Suppressor macrophage treated with lipopolysaccharide for 1 hour (primary cell): ENCODE measurements at regions not wholly inside any gene's neighbourhood (a gene's known extent, or its start where the extent isn't known, plus 50 kb on each side); places are given as distances from the start of the nearest gene placed in this dataset.

ENCODE experiments used
- DNase-seq, 3 donors: peaks; one replicate each; pipeline ENCODE4 v3.0.0-alpha.2; 2020 to 2022

DNA sequence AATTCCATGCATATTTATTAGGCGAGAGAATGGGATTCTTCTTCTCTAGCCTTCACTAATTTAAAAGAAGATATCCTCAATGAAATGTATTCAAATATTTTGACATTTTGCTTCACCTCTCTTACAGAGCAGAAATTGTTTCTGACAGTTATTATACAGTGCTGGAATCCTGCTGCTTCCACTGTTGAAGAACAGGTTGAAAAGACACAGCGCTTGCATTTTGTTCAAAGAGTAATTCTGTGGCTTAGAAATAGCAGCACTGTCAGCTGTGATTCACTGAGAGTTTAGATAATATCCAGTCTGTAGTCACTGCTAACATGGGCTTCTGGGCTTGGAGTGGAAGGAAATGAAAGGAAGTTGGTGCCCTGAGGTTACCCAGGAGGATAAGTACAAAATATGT lies 117.1 kb upstream of the FBXL4 start:
- DNase-seq, result no peak

DNA sequence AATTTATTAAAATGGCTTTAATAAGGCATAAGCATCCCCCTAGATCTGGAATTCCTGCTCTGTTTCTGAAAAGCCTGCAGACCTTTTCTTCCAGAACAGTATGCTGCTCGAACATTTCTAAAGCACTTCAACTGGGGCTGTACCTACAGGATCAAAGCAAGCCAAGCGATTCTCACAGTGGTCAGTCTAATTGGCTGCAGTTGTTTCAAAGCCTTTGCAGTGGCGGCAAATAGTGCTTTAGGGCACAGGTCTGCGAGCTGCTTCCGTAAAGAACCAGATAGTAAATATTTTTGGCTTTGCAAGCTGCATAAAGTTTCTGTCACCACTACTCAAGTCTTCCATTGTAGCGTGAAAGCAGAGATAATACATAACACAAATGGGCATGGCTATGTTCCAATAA lies 88.9 kb upstream of the FBXL4 start:
- DNase-seq, result no peak

DNA sequence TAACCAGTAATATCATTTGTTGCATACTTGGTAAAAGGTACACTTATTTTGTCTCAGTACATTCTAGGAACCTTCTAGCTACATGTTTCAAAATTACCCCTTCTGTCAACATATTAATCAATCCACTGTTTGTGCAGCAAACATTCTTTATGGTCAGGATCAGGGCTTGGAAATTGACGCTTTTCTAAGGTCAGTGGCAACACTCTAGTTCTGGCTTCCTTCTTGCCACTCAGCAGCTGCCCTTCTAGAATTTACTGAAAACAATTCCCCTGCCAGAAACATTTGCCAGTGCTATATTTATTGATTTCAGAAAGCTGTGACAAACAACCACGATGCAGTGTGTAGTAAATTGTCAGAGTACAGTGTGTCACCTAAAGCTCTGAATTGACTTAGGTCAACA lies 84.7 kb upstream of the FBXL4 start:
- no peak for DNase-seq

DNA sequence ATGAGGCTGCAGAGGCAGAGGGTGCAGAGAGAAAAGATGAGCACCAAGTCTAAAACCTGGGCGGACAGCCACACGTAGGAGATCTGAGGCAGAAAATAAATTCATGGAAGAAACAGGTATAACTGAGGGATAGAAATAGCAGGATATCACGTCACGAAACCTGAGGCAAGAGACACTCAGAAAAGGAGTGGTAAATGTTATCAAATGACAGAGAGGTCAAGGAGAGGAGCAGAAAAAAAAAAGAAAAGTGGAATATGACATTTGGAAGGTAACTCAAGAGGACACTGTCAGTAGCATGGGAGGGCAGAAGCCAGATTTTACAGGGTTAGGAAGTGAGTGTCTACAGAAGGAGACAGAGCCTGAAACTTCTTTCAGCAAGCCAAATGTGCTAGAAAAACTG lies 84.2 kb upstream of the FBXL4 start:
- no peak for DNase-seq

DNA sequence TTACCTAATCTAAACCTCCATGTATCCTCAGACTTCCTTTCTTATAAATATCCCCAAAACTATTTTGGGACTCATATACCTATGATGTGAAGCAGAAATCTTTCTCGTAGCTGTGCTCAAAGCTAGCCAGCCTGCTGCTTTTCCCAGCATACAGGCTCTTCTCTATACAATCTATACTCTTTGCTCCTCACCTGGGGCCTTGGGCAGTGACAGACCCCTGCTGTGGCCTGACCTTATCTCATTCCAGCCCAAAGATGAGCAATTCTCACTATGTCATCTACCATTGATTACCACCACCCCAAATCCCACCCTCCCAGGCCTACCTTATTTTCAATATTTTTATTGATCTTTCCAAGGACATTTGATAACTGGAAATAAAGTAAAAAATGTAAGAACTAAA lies 83.2 kb upstream of the FBXL4 start:
- no peak for DNase-seq

DNA sequence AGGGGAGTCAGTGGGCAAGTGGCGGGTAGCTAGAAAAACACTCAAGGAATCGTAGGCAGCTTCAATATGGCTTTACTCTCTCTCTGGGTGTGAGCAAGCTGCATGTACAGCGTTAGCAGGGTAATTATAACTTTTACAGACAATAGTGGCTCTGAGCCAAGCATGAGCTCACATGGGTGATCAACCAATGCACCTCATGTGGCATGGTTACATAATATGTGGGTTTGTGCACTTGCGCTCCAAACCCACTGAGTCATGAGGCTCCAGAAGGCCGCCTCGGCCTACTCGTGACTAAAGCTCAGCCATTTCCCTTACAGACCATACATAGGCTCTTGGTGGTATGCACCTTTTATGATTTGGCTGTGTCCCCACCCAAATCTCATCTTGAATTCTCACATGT lies 78.4 kb upstream of the FBXL4 start:
- no peak for DNase-seq

DNA sequence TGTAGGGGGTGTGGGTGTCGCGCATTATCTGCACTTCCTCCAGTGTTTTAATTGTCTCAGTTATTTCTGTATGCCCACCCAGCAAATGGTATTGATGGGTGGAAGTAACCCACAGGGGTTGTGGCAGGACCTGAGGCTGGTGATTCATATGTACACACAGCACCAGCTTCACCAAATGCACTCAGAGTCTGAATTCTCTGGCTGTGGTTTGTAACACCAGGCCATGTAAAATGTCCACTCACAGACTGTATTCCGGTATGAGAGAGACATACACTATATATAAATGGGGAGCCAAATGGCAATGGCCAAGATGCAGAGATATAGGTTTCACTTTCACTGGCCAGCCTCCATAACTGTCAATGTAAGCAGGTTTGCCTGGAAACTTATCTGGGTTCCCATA lies 76.3 kb upstream of the FBXL4 start:
- no peak for DNase-seq

DNA sequence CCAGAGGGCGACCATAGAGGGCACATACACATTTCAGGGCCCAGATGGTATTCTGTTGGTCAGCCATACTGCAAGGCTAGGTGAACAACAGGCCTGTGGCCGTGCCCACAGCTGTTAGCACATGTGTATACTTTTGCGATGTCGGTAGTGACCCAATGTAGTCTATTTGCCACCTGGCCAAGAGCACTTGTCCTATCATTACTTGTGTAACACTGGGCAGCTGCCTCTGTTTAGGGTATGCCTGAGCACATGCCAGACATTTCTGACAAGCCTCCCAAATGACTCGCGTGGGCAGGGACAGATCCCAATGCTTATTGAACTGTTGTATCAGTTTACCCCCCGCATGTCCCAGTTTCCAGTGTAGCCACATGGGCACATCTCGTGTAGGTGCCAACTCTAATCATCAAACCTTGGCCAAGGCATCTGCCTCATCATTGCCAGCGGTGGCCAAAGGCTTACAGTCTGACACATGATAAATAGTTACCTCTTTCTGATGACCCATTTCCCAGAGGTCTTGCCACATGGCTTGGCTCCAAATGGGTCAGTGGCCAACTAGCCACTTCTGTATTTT lies 74.4 kb upstream of the FBXL4 start:
- no peak for DNase-seq

DNA sequence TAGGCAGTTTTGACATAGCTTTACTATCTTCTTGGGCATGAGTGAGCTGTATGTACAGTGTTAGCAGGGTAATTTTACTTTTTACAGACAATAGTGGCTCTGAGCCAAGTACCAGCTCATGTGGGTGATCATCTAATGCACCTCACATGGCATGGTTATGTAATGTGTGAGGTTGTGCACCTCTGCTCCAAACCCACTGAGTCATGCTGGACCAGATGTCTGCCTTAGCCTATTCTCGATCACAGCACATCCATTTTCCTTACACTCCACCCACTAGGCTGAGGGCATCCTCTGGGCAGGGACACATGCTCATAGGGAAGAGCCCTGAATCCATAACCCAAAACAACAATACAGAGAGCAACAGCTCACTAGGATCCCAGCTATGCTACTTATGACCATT lies 71.6 kb upstream of the FBXL4 start:
- DNase-seq, result no peak

DNA sequence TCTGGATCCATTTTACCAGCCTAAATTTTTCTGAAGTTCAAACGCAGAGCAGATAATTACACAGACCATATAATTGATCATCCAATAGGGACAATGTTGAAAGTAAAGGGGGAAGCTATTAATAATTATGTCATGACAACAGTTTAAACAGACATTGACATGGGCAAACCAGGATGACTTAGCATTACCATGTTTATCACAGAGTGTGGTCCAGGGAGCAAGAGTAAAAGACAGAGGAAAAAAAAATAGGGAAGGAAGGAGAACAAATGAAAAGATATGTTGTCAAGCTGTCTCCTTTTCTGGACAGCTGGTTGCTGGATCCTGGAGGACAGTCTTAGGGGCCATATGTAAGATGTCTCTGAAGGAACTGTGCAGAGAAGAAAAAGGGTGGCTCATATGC lies 69.4 kb upstream of the FBXL4 start:
- DNase-seq, result no peak

DNA sequence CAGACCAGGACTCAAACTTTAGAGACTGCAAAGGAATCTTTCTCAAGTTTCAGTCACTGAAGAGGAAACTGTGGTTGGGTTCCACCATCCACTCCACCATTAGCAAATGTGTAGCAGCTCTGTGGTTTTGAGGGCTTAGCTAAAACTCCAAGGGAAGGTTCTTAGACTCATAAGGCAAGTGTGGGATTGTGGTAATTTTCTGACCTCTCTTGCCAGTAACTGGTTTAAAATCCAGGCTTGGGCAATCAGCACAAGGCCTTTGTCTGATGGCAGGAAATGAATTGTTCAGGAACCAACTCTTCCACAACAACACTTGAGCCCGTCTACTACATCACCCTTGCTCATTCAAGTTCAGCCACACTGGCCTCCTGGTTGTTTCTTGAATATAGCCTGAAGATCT lies 68.6 kb upstream of the FBXL4 start:
- DNase-seq, result peak; percentile 45 to 65 (median 45)

DNA sequence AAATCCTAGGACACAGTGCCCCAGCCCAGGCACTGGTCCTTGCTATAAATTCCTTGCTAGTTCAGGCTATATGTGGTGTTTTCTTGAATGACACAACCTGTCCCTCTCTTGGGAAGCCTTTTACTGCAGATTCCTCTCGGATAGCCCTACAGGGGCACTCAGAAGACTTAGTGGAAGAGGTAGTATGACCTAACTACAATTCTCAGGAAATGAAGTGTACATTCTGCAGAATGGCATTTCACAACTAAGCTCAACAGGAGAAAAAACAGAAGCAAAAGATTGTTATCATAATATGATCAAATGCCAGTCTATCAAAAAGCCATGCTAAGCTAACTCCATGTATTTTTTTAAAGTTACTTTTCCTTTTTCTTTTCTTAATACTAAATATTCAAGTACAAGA lies 66.3 kb upstream of the FBXL4 start:
- peak in 2 of 3 donors; percentile 11 to 28 for DNase-seq

DNA sequence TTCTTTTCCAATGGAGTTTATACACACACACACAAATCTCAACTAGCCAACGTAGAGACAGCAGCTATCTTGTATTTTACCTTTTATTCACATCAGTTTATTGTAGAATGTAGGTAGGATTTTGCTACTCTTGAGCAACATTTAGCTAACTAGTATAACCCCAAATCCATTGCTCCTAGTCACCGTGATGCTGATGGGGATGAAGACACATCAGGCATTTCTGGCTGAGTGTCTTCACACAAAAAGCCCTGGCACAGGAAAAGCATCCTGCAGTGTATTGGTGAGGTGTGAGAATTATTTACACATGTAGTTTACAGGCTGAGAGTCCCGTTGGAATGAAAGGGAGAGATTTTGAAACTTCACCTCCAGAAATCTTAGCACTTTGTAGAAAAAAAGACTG lies 65.9 kb upstream of the FBXL4 start:
- DNase-seq, result no peak

DNA sequence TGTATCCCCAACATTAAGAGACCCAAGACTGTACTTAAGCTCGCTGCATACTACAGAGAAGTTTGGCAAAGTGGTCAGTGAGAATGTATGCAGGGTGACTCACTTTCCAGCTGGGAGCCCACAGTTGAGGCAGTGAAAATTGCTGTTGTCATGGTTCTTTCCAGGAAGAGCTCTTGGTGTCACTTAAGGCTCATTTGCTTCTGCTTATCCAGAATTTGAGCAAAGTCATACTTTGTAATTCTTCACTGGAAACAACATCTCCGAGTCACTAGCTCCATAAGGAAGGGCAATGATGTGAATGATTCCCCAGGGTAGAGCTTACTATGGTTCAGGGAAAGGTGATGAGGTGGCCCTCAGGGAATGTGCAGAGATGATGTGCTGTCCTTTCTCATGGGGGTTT lies 65.4 kb upstream of the FBXL4 start:
- DNase-seq, result peak; percentile 56 to 81 (median 60)

DNA sequence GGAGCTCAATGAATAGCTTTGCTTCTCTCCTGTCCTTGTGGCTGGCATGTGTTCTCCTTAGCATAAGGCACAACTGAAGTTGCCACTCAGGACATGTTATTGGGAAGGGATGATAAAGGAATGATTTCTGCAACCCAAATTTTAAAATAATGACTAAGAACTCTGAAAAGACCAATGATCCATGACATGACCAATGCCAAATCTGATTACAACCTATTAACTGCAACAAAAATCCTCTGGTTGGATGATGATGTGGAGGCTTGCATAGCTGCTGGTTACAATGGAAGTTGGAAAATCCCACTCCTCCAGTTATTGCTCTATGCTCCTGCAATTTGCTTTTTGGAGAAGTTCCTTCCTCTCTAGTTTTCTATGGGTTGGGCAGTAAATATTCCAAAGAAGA lies 63.4 kb upstream of the FBXL4 start:
- DNase-seq, result peak in 2 of 3 donors; percentile 13 to 35

DNA sequence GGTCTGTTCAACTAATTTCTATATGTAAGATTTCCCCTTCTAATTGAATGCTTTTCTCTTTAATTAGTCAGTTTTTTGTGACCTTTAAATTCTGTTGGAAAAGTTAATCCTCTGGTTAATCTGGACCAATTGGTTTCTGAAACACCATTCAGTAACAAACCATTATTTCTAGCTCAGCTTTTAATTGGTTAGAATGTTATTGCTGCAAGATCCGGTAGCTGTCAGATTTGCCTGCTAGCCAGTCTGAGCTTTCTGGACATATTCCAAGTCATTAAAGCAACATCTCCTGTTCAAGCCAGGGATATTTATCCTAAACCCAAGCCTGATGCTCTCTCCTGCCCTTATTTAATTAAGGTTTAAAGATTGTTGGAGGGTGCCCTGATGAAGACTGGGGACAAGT lies 55.1 kb upstream of the FBXL4 start:
- DNase-seq, result no peak

DNA sequence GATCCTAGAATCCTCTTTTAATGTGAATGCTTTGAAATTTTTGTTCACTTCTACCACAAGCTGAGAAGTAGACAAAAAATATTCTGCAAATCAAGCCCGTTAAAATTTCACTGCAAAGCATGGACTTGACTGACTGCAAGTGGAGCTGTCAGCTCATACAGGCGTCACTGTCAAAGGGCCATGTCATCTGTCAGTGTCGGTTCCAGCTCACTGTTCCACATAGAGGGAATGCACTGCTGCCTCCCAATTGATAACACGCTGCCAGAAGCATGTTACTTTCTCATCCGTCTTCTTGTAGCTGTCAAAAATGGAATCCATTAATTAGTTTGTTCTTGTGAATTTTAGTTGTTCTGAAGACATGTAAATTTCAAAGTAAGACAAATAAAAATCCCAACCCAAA lies 50.4 kb upstream of the FBXL4 start:
- no peak for DNase-seq
